ENCODE measurements at regions not wholly inside any gene's neighbourhood (a gene's known extent, or its start where the extent isn't known, plus 50 kb on each side); places are given as distances from the start of the nearest gene placed in this dataset.

DNA sequence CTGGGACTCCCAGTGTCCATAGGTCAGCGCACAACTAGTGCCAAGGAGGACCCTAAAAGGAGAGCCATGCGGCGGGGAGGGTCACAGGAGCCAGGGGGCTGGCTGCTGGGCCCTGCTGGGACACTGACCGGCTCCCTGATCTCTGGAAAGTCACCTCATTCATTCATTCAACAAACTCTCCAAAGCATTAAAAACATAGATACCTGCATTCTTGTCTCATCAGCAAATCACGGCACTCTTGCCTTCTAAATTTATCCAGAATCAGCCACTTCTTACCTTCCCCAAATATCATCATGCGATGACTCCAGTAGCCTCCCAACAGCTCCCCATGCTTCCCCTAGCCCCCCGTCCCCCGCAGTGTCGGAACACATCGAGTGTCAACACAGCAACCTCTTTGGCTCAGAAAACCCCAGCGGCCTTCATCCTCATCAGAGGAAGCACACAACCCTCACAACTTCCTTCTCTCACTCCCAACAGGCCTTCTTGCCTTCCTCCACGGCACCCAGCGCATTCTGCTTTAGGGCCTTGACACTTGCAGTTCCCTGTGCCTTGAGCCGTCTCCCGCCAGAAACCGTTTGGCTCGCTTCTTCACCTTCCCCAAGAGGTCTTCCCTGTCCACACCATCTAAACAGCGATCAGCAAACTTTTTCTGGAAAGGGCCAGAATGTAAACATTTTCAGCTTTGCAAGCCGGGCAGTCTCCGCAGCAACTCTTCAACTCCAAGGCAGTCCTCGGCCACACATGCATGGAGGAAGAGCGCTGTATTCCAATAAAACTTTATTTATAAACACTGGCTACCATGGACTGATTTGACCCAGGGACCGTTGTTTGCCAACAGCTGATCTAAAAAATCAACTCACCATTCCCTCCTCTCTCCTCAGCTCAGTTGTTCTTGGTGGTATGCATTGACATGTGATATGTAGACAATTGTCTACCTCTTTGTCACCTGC lies 119.5 kb upstream of the TNRC6C start (continued):
- TF ChIP-seq FOXP4 (CRISPR knock-in tag; IDR thresholded peaks at IDR 0.05) (no peak), FOXK1 (CRISPR knock-in tag; IDR thresholded peaks at IDR 0.05) (no peak), PRRX2 (CRISPR knock-in tag; IDR thresholded peaks at IDR 0.05) (no peak), SOX15 (CRISPR knock-in tag; IDR thresholded peaks at IDR 0.05) (no peak)

GRCh38 chr17:77839698-77840512 lies 118.6 kb upstream of the TNRC6C start:
- Mint-ChIP-seq H3K27ac (peak overlapping the region; percentile 33; the same call in 1 of the 2 replicates), H3K4me3 (no peak overlapping the region), H3K9me3 (no peaks in the 10 kb centered on the region), H3K4me1 (peaks cover 29% of the 10 kb centered on the region), H3K27me3 (ENCODE audit: low read depth) (no peaks in the 10 kb centered on the region), H3K36me3 (no peaks in the 10 kb centered on the region)
- no peak for TF ChIP-seq NR3C1 (CRISPR knock-in tag; conservative IDR thresholded peaks at IDR 0.05; ENCODE audit: low read depth)
- no peak for TF ChIP-seq E2F1 (CRISPR knock-in tag; IDR thresholded peaks at IDR 0.05)
- no peak for TF ChIP-seq CDX4 (CRISPR knock-in tag; IDR thresholded peaks at IDR 0.05; ENCODE audit: borderline replicate concordance)
- TF ChIP-seq, protein P1, sequence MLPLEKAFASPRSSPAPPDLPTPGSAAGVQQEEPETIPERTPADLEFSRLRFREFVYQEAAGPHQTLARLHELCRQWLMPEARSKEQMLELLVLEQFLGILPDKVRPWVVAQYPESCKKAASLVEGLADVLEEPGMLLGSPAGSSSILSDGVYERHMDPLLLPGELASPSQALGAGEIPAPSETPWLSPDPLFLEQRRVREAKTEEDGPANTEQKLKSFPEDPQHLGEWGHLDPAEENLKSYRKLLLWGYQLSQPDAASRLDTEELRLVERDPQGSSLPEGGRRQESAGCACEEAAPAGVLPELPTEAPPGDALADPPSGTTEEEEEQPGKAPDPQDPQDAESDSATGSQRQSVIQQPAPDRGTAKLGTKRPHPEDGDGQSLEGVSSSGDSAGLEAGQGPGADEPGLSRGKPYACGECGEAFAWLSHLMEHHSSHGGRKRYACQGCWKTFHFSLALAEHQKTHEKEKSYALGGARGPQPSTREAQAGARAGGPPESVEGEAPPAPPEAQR (CRISPR knock-in tag; IDR thresholded peaks at IDR 0.05) = no peak
- no peak for TF ChIP-seq PRRX2 (CRISPR knock-in tag; IDR thresholded peaks at IDR 0.05)
- TF ChIP-seq, protein P2, sequence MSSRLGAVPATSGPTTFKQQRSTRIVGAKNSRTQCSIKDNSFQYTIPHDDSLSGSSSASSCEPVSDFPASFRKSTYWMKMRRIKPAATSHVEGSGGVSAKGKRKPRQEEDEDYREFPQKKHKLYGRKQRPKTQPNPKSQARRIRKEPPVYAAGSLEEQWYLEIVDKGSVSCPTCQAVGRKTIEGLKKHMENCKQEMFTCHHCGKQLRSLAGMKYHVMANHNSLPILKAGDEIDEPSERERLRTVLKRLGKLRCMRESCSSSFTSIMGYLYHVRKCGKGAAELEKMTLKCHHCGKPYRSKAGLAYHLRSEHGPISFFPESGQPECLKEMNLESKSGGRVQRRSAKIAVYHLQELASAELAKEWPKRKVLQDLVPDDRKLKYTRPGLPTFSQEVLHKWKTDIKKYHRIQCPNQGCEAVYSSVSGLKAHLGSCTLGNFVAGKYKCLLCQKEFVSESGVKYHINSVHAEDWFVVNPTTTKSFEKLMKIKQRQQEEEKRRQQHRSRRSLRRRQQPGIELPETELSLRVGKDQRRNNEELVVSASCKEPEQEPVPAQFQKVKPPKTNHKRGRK (CRISPR knock-in tag; IDR thresholded peaks at IDR 0.05; ENCODE audit: borderline replicate concordance) = no peak
- TF ChIP-seq ZNF138 (CRISPR knock-in tag; conservative IDR thresholded peaks at IDR 0.05) = no peak
- TF ChIP-seq ERG (CRISPR knock-in tag; IDR thresholded peaks at IDR 0.05) = no peak
- TF ChIP-seq, protein P3, sequence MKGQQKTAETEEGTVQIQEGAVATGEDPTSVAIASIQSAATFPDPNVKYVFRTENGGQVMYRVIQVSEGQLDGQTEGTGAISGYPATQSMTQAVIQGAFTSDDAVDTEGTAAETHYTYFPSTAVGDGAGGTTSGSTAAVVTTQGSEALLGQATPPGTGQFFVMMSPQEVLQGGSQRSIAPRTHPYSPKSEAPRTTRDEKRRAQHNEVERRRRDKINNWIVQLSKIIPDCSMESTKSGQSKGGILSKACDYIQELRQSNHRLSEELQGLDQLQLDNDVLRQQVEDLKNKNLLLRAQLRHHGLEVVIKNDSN (CRISPR knock-in tag; IDR thresholded peaks at IDR 0.05) = no peak
- TF ChIP-seq NFYB (CRISPR knock-in tag; conservative IDR thresholded peaks at IDR 0.05; ENCODE audit: low read depth) = no peak
- no peak for TF ChIP-seq RELA (CRISPR knock-in tag; IDR thresholded peaks at IDR 0.05; ENCODE audit: borderline replicate concordance)
- TF ChIP-seq ZNF671 (CRISPR knock-in tag; IDR thresholded peaks at IDR 0.05) = no peak
- TF ChIP-seq, protein P4, sequence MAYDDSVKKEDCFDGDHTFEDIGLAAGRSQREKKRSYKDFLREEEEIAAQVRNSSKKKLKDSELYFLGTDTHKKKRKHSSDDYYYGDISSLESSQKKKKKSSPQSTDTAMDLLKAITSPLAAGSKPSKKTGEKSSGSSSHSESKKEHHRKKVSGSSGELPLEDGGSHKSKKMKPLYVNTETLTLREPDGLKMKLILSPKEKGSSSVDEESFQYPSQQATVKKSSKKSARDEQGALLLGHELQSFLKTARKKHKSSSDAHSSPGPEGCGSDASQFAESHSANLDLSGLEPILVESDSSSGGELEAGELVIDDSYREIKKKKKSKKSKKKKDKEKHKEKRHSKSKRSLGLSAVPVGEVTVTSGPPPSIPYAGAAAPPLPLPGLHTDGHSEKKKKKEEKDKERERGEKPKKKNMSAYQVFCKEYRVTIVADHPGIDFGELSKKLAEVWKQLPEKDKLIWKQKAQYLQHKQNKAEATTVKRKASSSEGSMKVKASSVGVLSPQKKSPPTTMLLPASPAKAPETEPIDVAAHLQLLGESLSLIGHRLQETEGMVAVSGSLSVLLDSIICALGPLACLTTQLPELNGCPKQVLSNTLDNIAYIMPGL (CRISPR knock-in tag; IDR thresholded peaks at IDR 0.05) = no peak
- no peak for TF ChIP-seq JUN (CRISPR knock-in tag; IDR thresholded peaks at IDR 0.05)
- no peak for DNase-seq (ENCODE audit: low spot score)
- ChIA-PET POLR2A (no interaction called here), CTCF (no interaction called here)
- ATAC-seq = no peak

Data from WTC11 (cell line).